Duodenal mucosa (tissue), 2 donors: ENCODE measurements at regions not wholly inside any gene's neighbourhood (a gene's known extent, or its start where the extent isn't known, plus 50 kb on each side); places are given as distances from the start of the nearest gene placed in this dataset.

Source experiments
- H3K27ac ChIP-seq: one replicate; pipeline ENCODE4 v1.7.0; 2013; ENCODE audit warnings: low read depth, low read length
- H3K27me3 ChIP-seq, 2 donors: one replicate each; pipeline ENCODE4 v1.7.0; 2013; ENCODE audit warnings: low read length in 2 of 2, control low read depth in 1 of 2; ENCODE audit not compliant: insufficient read depth in 2 of 2, control insufficient read depth in 1 of 2
- H3K36me3 ChIP-seq, 2 donors: one replicate each; pipeline ENCODE4 v1.7.0; 2013; ENCODE audit warnings: low read length in 2 of 2, control low read depth in 1 of 2; ENCODE audit not compliant: insufficient read depth in 2 of 2, control insufficient read depth in 1 of 2
- H3K4me1 ChIP-seq, 2 donors: one replicate each; pipeline ENCODE4 v1.7.0; 2013; ENCODE audit warnings: low read length in 2 of 2, control low read depth in 1 of 2; ENCODE audit not compliant: insufficient read depth in 2 of 2, control insufficient read depth in 1 of 2
- H3K4me3 ChIP-seq, 2 donors: one replicate each; pipeline ENCODE4 v1.7.0; 2013; ENCODE audit warnings: low read length in 2 of 2, low read depth in 1 of 2
- H3K9ac ChIP-seq, 2 donors: one replicate each; pipeline ENCODE4 v1.7.0; 2013; ENCODE audit warnings: low read length in 2 of 2, low read depth in 1 of 2
- H3K9me3 ChIP-seq, 2 donors: one replicate each; pipeline ENCODE4 v1.7.0; 2013; ENCODE audit warnings: low read length in 2 of 2, control low read depth in 1 of 2; ENCODE audit not compliant: control insufficient read depth in 1 of 2

DNA sequence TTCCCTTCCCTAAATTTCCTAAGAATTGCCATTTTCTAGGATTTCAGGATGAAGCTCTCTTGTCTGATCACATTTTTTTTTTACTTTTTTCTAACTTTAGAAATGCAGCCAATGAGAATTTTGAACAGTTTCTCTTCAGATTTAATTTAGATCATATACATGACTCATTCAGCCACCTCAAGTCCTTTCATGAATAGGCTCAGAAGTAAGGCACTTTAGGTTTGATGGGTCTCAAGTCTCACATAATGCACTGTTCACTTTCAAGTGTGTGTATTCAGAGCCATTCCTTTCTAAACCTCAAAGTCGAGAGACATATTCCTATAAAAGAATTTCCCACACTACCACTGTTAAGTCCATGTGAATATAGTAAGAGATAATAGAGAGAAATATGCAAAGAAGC lies 614.1 kb upstream of the VRK2 start:
- Histone ChIP-seq H3K27ac (no peak overlapping the region), H3K4me1 (no peaks in the 10 kb centered on the region), H3K27me3 (no peaks in the 10 kb centered on the region), H3K4me3 (no peak overlapping the region), H3K9me3 (no peaks in the 10 kb centered on the region), H3K36me3 (no peaks in the 10 kb centered on the region), H3K9ac (no peak overlapping the region)

DNA sequence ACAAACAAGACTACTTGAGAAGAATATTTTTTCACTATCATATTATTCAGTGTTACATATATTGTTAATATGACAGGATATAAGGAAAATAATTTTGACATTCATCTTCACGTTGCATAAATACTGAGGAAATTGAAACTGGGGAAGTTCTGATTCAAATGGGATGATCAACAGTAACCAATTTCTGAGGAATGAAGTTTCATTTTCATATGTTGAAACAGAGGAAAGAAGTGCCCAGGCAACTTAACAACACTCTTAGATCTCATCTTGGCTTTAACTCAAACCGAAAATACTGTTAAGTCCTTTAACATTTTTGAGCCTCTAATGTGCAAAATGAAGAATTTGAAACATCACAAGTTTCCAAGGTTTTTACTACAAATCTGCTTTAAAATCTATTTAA lies 612.2 kb upstream of the VRK2 start:
- H3K9me3 ChIP-seq = no peaks in the 10 kb centered on the region
- no peak overlapping the region for H3K4me3 ChIP-seq
- H3K4me1 ChIP-seq = no peaks in the 10 kb centered on the region
- H3K36me3 ChIP-seq = no peaks in the 10 kb centered on the region
- H3K27ac ChIP-seq = no peak overlapping the region
- no peaks in the 10 kb centered on the region for H3K27me3 ChIP-seq
- no peak overlapping the region for H3K9ac ChIP-seq

DNA sequence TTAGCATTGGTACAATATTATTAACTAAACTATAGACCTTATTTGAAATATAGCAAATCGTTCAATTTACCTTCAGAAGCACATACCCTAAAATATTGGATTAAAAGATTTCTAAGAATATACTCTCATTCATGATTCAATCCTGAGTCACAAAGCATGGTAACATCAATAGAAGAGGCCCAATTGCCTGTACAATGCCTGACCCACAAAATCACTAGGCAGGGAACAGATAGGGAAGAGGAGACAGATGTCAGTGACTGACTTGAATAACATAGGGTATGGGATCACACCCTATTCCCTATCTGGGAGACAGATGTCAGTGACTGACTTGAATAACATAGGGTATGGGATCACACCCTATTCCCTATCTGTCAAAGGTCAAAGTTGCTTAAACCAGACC lies 611.6 kb upstream of the VRK2 start:
- Histone ChIP-seq H3K27ac (no peak overlapping the region), H3K9ac (no peak overlapping the region), H3K9me3 (no peaks in the 10 kb centered on the region), H3K36me3 (no peaks in the 10 kb centered on the region), H3K4me1 (no peaks in the 10 kb centered on the region), H3K27me3 (no peaks in the 10 kb centered on the region), H3K4me3 (no peak overlapping the region)

DNA sequence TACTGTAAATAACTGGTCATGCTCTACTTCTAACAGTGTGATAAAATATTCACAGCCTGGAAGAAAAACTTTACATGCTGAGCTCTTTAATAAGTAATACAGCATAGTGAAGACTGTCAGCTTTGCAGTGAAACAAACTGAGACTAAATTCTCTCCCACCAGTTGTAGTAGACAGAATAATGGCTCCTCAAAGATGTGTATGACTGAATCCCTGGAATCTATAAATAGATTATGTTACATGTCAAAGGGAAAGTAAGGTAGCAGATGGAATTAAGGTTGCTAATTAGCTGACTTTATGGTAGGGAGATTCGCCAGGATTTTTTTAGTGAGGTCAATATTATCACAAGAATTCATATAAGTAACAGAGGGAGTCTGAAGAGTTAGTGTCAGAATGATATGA lies 609.5 kb upstream of the VRK2 start:
- no peaks in the 10 kb centered on the region for H3K27me3 ChIP-seq
- H3K9me3 ChIP-seq = no peaks in the 10 kb centered on the region
- H3K4me3 ChIP-seq = no peak overlapping the region
- no peak overlapping the region for H3K9ac ChIP-seq
- no peak overlapping the region for H3K27ac ChIP-seq
- H3K4me1 ChIP-seq = no peaks in the 10 kb centered on the region
- H3K36me3 ChIP-seq = no peaks in the 10 kb centered on the region

DNA sequence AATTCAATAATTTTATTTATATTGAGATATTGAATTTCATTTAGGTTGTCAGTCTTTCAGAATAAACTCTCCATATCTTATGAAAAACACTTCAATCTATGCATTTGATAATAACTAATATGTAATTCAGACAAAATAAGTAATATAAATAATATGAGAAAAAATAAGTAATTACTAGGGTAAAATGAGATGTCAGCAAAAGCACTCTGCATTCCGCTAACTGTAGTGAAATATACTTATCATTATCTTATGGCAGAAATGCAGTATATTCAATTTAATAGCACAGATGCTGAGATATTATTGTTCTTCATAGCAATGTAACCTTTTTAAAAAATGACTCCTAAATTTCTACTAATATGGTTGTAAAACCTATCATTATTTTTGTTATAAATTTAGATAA lies 606.2 kb upstream of the VRK2 start:
- Histone ChIP-seq H3K9me3 (no peaks in the 10 kb centered on the region), H3K4me1 (no peaks in the 10 kb centered on the region), H3K27ac (no peak overlapping the region), H3K4me3 (no peak overlapping the region), H3K36me3 (no peaks in the 10 kb centered on the region), H3K27me3 (no peaks in the 10 kb centered on the region), H3K9ac (no peak overlapping the region)

DNA sequence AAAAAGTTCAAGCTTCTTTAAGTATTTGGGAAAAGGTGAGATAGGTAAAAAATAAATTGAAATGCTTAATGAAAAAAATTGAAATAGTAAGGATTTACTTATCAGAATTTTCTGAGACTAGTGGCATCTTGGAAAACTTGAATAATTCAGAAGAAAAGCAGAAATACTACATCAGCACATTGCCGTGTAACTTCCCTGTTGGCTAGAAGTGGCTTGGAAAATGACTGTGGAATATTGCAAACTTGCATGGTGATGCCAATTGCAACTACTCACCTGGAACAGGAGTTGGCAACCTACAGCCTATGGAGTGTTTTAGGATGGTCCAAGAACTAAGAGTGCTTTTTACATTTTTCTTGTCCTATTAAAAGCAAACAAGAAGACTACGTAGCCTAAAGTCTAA lies 603.5 kb upstream of the VRK2 start:
- no peak overlapping the region for H3K27ac ChIP-seq
- H3K4me3 ChIP-seq = no peak overlapping the region
- no peaks in the 10 kb centered on the region for H3K9me3 ChIP-seq
- H3K9ac ChIP-seq = no peak overlapping the region
- H3K27me3 ChIP-seq = no peaks in the 10 kb centered on the region
- H3K36me3 ChIP-seq = no peaks in the 10 kb centered on the region
- H3K4me1 ChIP-seq = no peaks in the 10 kb centered on the region

DNA sequence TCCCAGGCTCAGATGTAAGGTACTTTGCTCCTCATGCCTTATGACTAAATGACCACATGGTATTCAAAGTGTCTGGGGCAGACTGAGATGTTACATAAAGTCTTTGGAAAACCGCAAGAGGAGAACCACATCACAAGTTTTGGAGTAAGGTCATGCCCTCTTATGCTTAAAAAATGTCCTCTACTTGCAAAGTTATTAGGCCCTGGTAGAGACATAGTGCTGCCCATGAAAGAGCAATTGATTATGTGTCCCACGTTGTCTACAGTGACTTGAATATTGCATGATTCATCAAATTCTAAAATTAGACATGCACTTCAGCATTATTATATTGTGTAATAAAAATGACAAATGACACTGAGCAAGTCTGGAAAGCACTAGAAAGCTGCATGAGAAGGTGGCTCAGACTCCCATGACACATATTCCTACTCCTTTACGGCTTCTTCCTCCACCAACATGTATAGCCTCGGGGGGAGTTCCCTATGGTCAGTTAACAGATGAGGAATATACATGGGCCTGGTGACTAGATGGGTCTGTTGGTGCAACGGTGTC lies 602.6 kb upstream of the VRK2 start:
- Histone ChIP-seq H3K36me3 (no peaks in the 10 kb centered on the region), H3K9ac (no peak overlapping the region), H3K4me1 (no peaks in the 10 kb centered on the region), H3K27ac (no peak overlapping the region), H3K27me3 (no peaks in the 10 kb centered on the region), H3K9me3 (no peaks in the 10 kb centered on the region), H3K4me3 (no peak overlapping the region)

DNA sequence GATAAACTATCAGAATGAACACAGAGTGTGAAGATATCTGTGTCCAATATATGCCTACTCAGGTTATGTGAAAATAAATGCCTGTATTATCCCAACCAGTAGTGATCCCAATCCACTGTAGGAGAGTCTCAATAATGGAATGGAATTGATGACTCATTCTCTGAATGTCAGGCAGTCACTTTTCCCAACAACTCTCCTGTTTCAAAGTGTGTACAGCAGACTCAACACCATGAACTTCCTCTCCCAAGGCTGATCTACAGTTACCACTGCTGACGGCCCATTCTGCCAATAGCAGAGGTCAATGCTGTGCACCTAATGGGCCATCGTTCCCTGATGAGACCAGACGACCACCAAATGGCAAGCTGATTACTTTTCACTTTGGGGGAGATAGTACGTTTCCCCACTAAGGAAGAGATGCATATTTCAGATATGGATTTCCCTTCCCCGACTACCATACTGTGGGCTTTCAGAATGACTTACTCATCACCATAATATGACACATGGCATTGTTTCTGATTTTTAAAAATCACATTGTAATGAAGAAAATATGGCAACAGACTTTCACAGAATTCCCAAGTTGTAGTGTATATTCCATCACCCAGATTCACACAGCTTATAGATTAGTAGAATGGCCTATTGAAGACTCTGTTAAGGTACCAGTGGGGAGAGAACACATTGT lies 601.7 kb upstream of the VRK2 start:
- no peak overlapping the region for H3K27ac ChIP-seq

DNA sequence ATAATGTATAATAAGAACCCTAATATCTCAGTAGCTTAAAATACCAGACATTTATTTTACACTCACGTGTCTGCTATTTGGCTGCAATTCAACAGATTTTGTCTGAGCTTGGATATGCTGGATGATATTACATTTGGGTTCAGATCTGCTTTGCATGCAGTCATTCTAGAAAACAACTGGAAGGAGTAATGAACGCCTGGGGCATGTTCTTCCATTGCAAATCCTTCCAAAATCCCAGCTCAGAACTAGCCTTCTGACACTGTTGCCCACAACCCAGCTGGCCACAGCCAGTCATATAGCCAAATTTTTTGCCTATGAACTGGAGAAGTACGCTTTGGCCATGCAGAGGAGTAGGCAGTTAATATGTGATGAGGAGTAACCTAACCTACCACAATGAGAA lies 597.8 kb upstream of the VRK2 start:
- no peaks in the 10 kb centered on the region for H3K4me1 ChIP-seq
- H3K4me3 ChIP-seq = no peak overlapping the region
- H3K36me3 ChIP-seq = no peaks in the 10 kb centered on the region

More for the DNA sequence above, 601.7 kb upstream of the VRK2 start:
- Histone ChIP-seq H3K36me3 (no peaks in the 10 kb centered on the region), H3K9me3 (no peaks in the 10 kb centered on the region), H3K4me1 (no peaks in the 10 kb centered on the region), H3K4me3 (no peak overlapping the region), H3K9ac (no peak overlapping the region), H3K27me3 (no peaks in the 10 kb centered on the region)

DNA sequence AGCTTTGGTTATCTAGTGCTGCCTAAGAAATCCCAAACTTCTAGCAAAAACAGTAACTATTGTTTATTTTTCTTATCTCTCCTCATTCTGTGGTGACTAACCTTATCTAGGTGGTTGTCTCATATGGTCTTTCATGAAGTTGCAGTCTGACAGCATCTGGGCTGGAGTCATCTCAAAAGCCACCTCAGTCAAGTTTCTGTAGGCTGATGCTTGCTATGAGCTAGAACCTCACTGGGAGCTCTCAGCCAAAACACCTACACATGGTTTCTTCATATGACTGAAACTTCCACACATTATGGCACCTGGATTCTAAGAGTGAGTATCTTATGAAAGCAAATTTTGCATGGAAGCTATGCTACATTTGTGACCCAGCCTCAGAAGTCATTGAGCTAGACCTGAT lies 596.4 kb upstream of the VRK2 start:
- H3K9me3 ChIP-seq = no peaks in the 10 kb centered on the region
- H3K4me1 ChIP-seq = no peaks in the 10 kb centered on the region
- no peaks in the 10 kb centered on the region for H3K36me3 ChIP-seq
- H3K9ac ChIP-seq = no peak overlapping the region
- no peak overlapping the region for H3K4me3 ChIP-seq
- H3K27ac ChIP-seq = no peak overlapping the region
- H3K27me3 ChIP-seq = no peaks in the 10 kb centered on the region

More for the DNA sequence above, 597.8 kb upstream of the VRK2 start:
- Histone ChIP-seq H3K27me3 (no peaks in the 10 kb centered on the region), H3K9ac (no peak overlapping the region), H3K9me3 (no peaks in the 10 kb centered on the region), H3K27ac (no peak overlapping the region)
